ENCODE measurements at regions not wholly inside any gene's neighbourhood (a gene's known extent, or its start where the extent isn't known, plus 50 kb on each side); places are given as distances from the start of the nearest gene placed in this dataset.

DNA sequence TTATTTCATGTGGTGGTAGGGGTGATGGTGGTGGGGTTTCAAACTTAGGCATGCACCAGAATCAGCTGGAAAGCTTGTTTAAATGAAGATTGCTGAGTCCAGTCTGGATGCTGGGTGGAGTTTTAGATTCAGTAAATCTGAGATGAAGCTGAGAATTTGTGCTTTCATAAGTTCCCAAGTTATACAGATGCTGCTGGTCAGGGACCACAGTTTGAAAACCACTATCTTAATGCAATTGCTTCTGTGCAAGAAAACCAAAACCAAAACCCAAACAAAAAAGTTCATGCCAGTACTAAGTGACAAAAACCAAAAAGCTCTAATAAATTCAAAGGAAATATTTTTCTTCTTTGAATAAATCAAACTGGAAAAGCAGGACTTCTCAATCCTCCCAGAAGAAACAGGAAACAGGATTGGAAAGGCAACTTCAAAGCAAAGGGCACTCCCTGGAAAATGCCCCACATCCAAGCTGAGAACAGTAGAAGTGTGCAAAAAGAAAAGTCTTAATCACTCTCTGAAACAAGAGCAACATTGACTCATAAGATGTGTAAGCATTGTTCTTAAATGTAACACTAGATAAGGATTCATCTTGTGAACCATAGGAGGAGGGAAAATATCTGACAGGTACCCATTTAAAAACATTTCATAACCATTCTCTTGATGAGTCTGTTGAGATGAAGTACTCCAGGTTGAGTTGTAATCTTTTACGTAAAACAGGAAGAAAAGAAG lies 481.5 kb upstream of the HSF2 start:
- Histone ChIP-seq H3K4me1 (peaks cover 0 to 2% (median 0%) of the 10 kb centered on the region in 4 donors), H3K27ac (no peak overlapping the region), H3K27me3 (no peaks in the 10 kb centered on the region), H3K36me3 (no peaks in the 10 kb centered on the region), H3K9me3 (no peaks in the 10 kb centered on the region), H3K4me3 (no peak overlapping the region)
- 89 to 93% methylated on average over 1 of the region's 1 CpG for WGBS, 2 donors
- no peak for DNase-seq (ENCODE audit: low spot score in 2 of 2)
- TF ChIP-seq, protein P1, sequence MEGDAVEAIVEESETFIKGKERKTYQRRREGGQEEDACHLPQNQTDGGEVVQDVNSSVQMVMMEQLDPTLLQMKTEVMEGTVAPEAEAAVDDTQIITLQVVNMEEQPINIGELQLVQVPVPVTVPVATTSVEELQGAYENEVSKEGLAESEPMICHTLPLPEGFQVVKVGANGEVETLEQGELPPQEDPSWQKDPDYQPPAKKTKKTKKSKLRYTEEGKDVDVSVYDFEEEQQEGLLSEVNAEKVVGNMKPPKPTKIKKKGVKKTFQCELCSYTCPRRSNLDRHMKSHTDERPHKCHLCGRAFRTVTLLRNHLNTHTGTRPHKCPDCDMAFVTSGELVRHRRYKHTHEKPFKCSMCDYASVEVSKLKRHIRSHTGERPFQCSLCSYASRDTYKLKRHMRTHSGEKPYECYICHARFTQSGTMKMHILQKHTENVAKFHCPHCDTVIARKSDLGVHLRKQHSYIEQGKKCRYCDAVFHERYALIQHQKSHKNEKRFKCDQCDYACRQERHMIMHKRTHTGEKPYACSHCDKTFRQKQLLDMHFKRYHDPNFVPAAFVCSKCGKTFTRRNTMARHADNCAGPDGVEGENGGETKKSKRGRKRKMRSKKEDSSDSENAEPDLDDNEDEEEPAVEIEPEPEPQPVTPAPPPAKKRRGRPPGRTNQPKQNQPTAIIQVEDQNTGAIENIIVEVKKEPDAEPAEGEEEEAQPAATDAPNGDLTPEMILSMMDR (IDR thresholded peaks at IDR 0.05) = no peak
- TF ChIP-seq POLR2A (IDR thresholded peaks at IDR 0.05) (no peak), EP300 (IDR thresholded peaks at IDR 0.05) (no peak)

DNA sequence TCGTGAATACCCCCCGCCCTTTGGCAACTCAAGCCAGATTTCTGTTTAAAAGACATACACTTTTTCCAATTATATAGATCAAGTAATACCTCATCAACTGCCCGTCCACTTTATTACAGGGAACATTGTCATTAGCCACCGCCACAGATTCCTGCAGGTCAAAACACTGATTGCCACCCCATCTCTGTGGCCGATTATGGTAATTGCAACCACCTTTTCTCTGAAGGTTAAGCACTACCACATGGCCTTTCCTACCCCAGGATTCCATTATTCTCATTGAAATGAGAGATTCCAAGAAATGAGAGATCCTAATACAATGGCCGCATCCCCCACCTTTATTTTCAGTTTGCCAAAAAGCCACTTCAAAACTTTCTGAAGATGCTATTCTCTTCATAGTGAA lies 478.8 kb upstream of the HSF2 start:
- no peak overlapping the region for H3K4me3 ChIP-seq
- peaks cover 0 to 2% (median 0%) of the 10 kb centered on the region in 4 donors for H3K4me1 ChIP-seq
- H3K9me3 ChIP-seq = no peaks in the 10 kb centered on the region
- no peaks in the 10 kb centered on the region for H3K27me3 ChIP-seq
- WGBS, 2 donors = 79 to 86% methylated on average over 6 of the region's 6 CpGs
- DNase-seq (ENCODE audit: low spot score in 2 of 2) = no peak
- no peak overlapping the region for H3K27ac ChIP-seq
- TF ChIP-seq EP300 (IDR thresholded peaks at IDR 0.05) = no peak
- TF ChIP-seq, protein P1 (IDR thresholded peaks at IDR 0.05) = no peak
- TF ChIP-seq POLR2A (IDR thresholded peaks at IDR 0.05) = no peak
- H3K36me3 ChIP-seq = no peaks in the 10 kb centered on the region

DNA sequence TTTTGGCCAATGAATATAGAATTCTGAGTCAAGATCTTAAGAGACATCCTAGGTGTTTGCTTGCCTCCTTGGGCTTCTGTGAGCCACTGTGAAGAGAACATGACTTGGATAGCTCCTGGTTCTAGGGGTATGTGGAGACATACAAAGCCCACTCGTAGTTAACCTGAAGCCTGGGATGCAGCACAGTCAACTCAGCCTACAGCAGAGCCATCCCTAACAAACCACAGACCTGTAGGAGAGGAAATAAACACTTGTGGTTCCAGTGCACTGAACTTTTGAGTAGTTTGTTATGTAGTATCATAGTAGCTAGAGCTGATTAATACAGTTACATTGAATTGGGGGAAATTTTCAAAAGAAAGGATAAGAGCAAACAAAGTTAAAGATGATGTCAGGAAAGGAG lies 474.4 kb upstream of the HSF2 start:
- Histone ChIP-seq H3K36me3 (no peaks in the 10 kb centered on the region), H3K9me3 (no peaks in the 10 kb centered on the region), H3K4me3 (no peak overlapping the region), H3K27ac (no peak overlapping the region), H3K27me3 (no peaks in the 10 kb centered on the region), H3K4me1 (peaks cover 0 to 2% (median 0%) of the 10 kb centered on the region in 4 donors)
- no peak for DNase-seq (ENCODE audit: low spot score in 2 of 2)
- WGBS, 2 donors = 70 to 95% methylated on average over 1 of the region's 1 CpG
- TF ChIP-seq EP300 (IDR thresholded peaks at IDR 0.05) (no peak), POLR2A (IDR thresholded peaks at IDR 0.05) (no peak)
- TF ChIP-seq, protein P1 (IDR thresholded peaks at IDR 0.05) = no peak

DNA sequence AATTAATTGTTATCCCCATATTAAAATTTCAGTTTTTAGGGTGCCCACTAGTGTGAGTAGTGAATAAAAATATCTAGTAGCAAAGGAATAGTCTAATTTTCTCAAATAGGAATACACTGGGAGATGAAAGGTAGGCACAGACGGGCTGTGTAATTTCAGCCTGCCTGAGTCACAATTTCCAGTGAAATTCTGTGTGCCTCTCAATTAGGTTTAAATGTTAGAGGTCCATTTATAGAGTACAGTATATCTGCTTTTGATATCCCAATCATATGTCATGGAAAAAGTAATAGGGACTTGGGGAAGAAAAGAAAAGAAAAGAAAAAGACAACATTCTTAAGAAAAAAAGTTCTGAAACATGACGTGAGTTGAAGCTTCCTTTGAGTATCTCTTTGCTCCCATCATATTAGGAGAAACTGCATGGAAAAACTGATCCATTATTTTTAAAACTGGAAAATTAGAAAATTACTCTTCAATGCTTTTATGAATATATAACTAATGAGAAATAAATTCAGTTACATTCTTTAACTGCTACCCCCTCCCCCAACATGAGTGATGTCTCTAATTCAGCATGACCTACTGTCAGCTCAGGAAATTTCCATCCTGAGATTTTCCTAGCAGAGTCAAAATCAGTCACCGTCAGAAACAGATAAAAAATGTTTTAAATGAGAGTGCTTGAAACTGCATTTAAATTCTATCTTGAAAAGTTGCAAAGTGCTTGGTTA lies 473.8 kb upstream of the HSF2 start:
- WGBS, 2 donors = 50 to 57% methylated on average over 3 of the region's 3 CpGs
- TF ChIP-seq POLR2A (IDR thresholded peaks at IDR 0.05) = no peak
- TF ChIP-seq EP300 (IDR thresholded peaks at IDR 0.05) = no peak
- TF ChIP-seq, protein P1 (IDR thresholded peaks at IDR 0.05) = no peak
- DNase-seq (ENCODE audit: low spot score in 2 of 2) = no peak
- Histone ChIP-seq H3K4me3 (no peak overlapping the region), H3K4me1 (peaks cover 0 to 2% (median 0%) of the 10 kb centered on the region in 4 donors), H3K9me3 (no peaks in the 10 kb centered on the region), H3K27ac (no peak overlapping the region), H3K27me3 (no peaks in the 10 kb centered on the region), H3K36me3 (no peaks in the 10 kb centered on the region)

DNA sequence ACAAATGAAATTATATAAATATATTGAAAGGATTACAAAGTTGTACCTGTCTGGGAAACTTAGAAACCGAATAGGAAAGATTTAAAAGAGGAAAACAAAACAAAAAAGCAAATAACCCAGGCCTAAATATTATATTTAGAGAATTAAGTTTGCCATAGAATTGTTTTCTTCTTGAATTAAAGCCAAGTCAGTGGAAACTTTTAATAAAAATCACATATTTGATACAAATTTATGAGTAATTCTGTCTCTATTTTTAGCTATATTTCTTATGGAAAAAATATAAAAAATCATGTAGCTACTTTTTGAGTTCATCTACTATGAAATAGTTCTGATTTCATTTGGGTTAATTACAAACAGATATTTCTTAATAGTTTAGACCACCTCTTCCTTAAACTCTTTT lies 470.2 kb upstream of the HSF2 start:
- 49 to 59% methylated on average over 1 of the region's 1 CpG for WGBS, 2 donors
- no peaks in the 10 kb centered on the region for H3K9me3 ChIP-seq
- no peak overlapping the region for H3K27ac ChIP-seq
- H3K4me3 ChIP-seq = no peak overlapping the region
- no peaks in the 10 kb centered on the region for H3K36me3 ChIP-seq
- H3K4me1 ChIP-seq = peaks cover 0 to 14% (median 2%) of the 10 kb centered on the region in 4 donors
- DNase-seq (ENCODE audit: low spot score in 2 of 2) = no peak
- TF ChIP-seq EP300 (IDR thresholded peaks at IDR 0.05) (no peak), POLR2A (IDR thresholded peaks at IDR 0.05) (no peak)
- TF ChIP-seq, protein P1 (IDR thresholded peaks at IDR 0.05) = no peak
- H3K27me3 ChIP-seq = no peaks in the 10 kb centered on the region

All from tibial nerve (tissue), 4 donors.